ENCODE measurements at regions not wholly inside any gene's neighbourhood (a gene's known extent, or its start where the extent isn't known, plus 50 kb on each side); places are given as distances from the start of the nearest gene placed in this dataset.

DNA sequence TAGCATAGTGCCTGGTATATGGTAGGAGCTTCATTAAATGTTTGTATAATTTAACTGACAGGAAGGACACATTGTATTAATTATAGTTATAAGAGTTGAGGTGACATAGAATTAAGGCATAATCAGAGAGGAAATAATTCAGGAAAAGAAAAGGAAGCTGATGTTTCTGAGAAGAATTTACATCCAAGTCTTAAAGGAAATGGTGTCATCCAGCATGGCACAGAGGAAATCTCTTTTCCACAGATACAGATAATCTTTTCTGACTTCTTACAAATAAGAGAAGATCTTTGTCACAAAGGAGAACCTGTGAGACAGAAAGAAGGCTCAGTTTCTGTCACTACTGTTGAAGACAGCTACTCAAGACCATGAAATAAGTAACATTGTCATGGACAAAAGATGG, 222.5 kb downstream of the GJA1 start:
- Histone ChIP-seq H3K27ac (ENCODE audit: low read length) (no peak overlapping the region), H3K4me2 (ENCODE audit: low read length) (no peak overlapping the region), H2AFZ (ENCODE audit: low read depth, low read length) (no peak overlapping the region), H3K9me2 (ENCODE audit: insufficient read depth, low read length) (no peaks in the 10 kb centered on the region), H3K36me3 (ENCODE audit: insufficient read depth, low read length) (no peaks in the 10 kb centered on the region), H3K79me2 (replicated peaks; ENCODE audit: insufficient read depth, low read length) (no peaks in the 10 kb centered on the region), H3K27me3 (ENCODE audit: insufficient read depth, low read depth, low read length) (no peaks in the 10 kb centered on the region), H4K20me1 (ENCODE audit: insufficient read depth) (no peaks in the 10 kb centered on the region), H3F3A (ENCODE audit: insufficient read depth, low read length, poor library complexity, severe bottlenecking) (peaks cover 5% of the 10 kb centered on the region), H3K4me3 (ENCODE audit: low read length) (no peak overlapping the region), H3K9me3 (ENCODE audit: low read length) (no peaks in the 10 kb centered on the region), H3K9ac (ENCODE audit: low read length) (no peak overlapping the region)
- TF ChIP-seq POLR2AphosphoS5 (IDR thresholded peaks at IDR 0.05): no peak

DNA sequence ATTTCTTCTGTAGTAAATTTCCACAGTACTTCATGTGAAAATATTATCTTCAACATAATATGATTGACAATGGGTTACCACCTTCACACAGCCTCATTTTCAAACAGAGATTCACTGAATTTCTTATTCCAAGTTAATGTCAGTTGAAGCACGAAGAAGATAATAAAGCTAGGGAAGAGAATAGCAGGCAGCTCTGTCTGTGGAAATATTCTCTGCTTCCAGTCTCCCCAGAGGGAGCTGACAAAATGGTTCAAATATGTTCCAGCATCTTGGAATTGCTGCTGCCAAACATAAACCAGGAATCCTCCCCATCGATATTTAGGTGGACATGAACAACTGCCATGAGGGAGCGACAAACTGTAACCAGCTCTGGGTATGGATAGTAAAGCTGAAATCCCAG, 224.8 kb downstream of the GJA1 start:
- Histone ChIP-seq H3K4me2 (ENCODE audit: low read length) (no peak overlapping the region), H3K79me2 (replicated peaks; ENCODE audit: insufficient read depth, low read length) (no peaks in the 10 kb centered on the region), H2AFZ (ENCODE audit: low read depth, low read length) (no peak overlapping the region), H3F3A (ENCODE audit: insufficient read depth, low read length, poor library complexity, severe bottlenecking) (peaks cover 5% of the 10 kb centered on the region), H3K9me2 (ENCODE audit: insufficient read depth, low read length) (no peaks in the 10 kb centered on the region), H3K9me3 (ENCODE audit: low read length) (no peaks in the 10 kb centered on the region), H3K4me3 (ENCODE audit: low read length) (peak overlapping the region; percentile 32), H3K27me3 (ENCODE audit: insufficient read depth, low read depth, low read length) (no peaks in the 10 kb centered on the region), H3K36me3 (ENCODE audit: insufficient read depth, low read length) (no peaks in the 10 kb centered on the region), H3K27ac (ENCODE audit: low read length) (peak overlapping the region; percentile 64), H4K20me1 (ENCODE audit: insufficient read depth) (no peaks in the 10 kb centered on the region), H3K9ac (ENCODE audit: low read length) (no peak overlapping the region)
- TF ChIP-seq EP300 (conservative IDR thresholded peaks at IDR 0.05; ENCODE audit: poor library complexity, severe bottlenecking) (peak; percentile 48), POLR2AphosphoS5 (IDR thresholded peaks at IDR 0.05) (peak; percentile 24), EZH2 (IDR thresholded peaks at IDR 0.05; ENCODE audit: borderline replicate concordance, insufficient read depth, low read length, poor library complexity, severe bottlenecking) (no peak), RAD21 (conservative IDR thresholded peaks at IDR 0.05) (no peak), MXI1 (conservative IDR thresholded peaks at IDR 0.05; ENCODE audit: poor library complexity, severe bottlenecking) (no peak), SMC3 (conservative IDR thresholded peaks at IDR 0.05; ENCODE audit: poor library complexity) (no peak), TAF1 (IDR thresholded peaks at IDR 0.05; ENCODE audit: low read depth) (no peak)
- TF ChIP-seq, protein P1, sequence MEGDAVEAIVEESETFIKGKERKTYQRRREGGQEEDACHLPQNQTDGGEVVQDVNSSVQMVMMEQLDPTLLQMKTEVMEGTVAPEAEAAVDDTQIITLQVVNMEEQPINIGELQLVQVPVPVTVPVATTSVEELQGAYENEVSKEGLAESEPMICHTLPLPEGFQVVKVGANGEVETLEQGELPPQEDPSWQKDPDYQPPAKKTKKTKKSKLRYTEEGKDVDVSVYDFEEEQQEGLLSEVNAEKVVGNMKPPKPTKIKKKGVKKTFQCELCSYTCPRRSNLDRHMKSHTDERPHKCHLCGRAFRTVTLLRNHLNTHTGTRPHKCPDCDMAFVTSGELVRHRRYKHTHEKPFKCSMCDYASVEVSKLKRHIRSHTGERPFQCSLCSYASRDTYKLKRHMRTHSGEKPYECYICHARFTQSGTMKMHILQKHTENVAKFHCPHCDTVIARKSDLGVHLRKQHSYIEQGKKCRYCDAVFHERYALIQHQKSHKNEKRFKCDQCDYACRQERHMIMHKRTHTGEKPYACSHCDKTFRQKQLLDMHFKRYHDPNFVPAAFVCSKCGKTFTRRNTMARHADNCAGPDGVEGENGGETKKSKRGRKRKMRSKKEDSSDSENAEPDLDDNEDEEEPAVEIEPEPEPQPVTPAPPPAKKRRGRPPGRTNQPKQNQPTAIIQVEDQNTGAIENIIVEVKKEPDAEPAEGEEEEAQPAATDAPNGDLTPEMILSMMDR (IDR thresholded peaks at IDR 0.05; ENCODE audit: poor library complexity, severe bottlenecking): no peak
- TF ChIP-seq, protein P2, sequence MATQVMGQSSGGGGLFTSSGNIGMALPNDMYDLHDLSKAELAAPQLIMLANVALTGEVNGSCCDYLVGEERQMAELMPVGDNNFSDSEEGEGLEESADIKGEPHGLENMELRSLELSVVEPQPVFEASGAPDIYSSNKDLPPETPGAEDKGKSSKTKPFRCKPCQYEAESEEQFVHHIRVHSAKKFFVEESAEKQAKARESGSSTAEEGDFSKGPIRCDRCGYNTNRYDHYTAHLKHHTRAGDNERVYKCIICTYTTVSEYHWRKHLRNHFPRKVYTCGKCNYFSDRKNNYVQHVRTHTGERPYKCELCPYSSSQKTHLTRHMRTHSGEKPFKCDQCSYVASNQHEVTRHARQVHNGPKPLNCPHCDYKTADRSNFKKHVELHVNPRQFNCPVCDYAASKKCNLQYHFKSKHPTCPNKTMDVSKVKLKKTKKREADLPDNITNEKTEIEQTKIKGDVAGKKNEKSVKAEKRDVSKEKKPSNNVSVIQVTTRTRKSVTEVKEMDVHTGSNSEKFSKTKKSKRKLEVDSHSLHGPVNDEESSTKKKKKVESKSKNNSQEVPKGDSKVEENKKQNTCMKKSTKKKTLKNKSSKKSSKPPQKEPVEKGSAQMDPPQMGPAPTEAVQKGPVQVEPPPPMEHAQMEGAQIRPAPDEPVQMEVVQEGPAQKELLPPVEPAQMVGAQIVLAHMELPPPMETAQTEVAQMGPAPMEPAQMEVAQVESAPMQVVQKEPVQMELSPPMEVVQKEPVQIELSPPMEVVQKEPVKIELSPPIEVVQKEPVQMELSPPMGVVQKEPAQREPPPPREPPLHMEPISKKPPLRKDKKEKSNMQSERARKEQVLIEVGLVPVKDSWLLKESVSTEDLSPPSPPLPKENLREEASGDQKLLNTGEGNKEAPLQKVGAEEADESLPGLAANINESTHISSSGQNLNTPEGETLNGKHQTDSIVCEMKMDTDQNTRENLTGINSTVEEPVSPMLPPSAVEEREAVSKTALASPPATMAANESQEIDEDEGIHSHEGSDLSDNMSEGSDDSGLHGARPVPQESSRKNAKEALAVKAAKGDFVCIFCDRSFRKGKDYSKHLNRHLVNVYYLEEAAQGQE (IDR thresholded peaks at IDR 0.05; ENCODE audit: borderline replicate concordance): peak; percentile 95

DNA sequence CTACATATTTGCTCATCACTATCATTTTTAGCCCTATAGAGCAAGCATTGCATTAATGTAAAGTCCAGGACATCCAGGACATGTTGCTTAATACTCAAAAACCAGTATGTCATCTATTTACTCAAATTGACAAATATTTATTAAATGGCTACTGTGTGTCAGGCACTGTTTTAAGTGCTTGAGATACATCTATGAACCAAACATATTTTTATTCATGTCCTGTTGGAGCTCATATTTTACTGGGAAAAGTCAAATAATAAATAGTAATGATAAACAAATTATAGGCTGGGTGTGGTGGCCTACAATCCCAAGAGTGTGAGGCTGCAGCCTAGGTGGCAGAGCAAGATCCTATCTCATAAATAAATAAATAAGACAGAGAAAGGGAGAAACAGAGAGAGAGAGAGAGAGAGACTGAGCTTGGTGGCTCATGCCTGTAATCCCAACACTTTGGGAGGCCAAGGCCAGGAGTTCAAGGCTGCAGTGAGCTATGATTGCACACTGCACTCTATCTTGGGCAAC, 227.9 kb downstream of the GJA1 start:
- Histone ChIP-seq H3K4me3 (ENCODE audit: low read length) (no peak overlapping the region), H3K9me3 (ENCODE audit: low read length) (no peaks in the 10 kb centered on the region), H3K27ac (ENCODE audit: low read length) (no peak overlapping the region), H3F3A (ENCODE audit: insufficient read depth, low read length, poor library complexity, severe bottlenecking) (peaks cover 5% of the 10 kb centered on the region), H3K36me3 (ENCODE audit: insufficient read depth, low read length) (no peaks in the 10 kb centered on the region), H3K4me2 (ENCODE audit: low read length) (no peak overlapping the region), H3K27me3 (ENCODE audit: insufficient read depth, low read depth, low read length) (no peaks in the 10 kb centered on the region), H3K79me2 (replicated peaks; ENCODE audit: insufficient read depth, low read length) (no peaks in the 10 kb centered on the region), H3K9ac (ENCODE audit: low read length) (no peak overlapping the region), H3K9me2 (ENCODE audit: insufficient read depth, low read length) (no peaks in the 10 kb centered on the region), H2AFZ (ENCODE audit: low read depth, low read length) (no peak overlapping the region), H4K20me1 (ENCODE audit: insufficient read depth) (no peaks in the 10 kb centered on the region)
- no peak for TF ChIP-seq MXI1 (conservative IDR thresholded peaks at IDR 0.05; ENCODE audit: poor library complexity, severe bottlenecking)
- TF ChIP-seq, protein P2 (IDR thresholded peaks at IDR 0.05; ENCODE audit: borderline replicate concordance): no peak
- TF ChIP-seq TAF1 (IDR thresholded peaks at IDR 0.05; ENCODE audit: low read depth): no peak
- TF ChIP-seq RAD21 (conservative IDR thresholded peaks at IDR 0.05): no peak
- TF ChIP-seq EP300 (conservative IDR thresholded peaks at IDR 0.05; ENCODE audit: poor library complexity, severe bottlenecking): no peak
- TF ChIP-seq POLR2AphosphoS5 (IDR thresholded peaks at IDR 0.05): no peak
- TF ChIP-seq, protein P1 (IDR thresholded peaks at IDR 0.05; ENCODE audit: poor library complexity, severe bottlenecking): no peak
- no peak for TF ChIP-seq SMC3 (conservative IDR thresholded peaks at IDR 0.05; ENCODE audit: poor library complexity)
- no peak for TF ChIP-seq EZH2 (IDR thresholded peaks at IDR 0.05; ENCODE audit: borderline replicate concordance, insufficient read depth, low read length, poor library complexity, severe bottlenecking)
